ENCODE measurements at regions not wholly inside any gene's neighbourhood (a gene's known extent, or its start where the extent isn't known, plus 50 kb on each side); places are given as distances from the start of the nearest gene placed in this dataset.

DNA sequence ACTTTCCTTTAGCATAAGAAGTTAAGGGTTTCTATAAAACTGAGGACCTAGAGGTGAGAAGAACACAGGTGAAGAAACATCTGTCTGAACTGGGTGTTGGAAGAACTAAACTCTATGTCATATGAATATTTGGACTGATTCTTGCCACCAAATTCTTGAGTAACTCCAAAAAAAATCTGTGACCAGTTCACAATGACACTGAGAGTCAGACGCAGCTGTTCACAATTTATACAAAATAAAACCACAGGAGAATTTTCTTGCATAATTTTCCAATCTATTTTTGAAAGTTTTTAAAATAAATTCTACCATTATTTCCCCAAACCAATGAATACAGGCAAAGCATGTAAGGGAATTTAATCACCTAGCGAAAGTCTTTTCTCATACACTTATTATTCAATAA lies 148.1 kb upstream of the TCF21 start:
- peaks cover 17% of the 10 kb centered on the region for H3K4me1 Mint-ChIP-seq (ENCODE audit: low read depth)
- no peak overlapping the region for H3K27ac Mint-ChIP-seq (ENCODE audit: unreplicated experiment)
- no peak for DNase-seq (ENCODE audit: low spot score)
- TF ChIP-seq, protein P1, sequence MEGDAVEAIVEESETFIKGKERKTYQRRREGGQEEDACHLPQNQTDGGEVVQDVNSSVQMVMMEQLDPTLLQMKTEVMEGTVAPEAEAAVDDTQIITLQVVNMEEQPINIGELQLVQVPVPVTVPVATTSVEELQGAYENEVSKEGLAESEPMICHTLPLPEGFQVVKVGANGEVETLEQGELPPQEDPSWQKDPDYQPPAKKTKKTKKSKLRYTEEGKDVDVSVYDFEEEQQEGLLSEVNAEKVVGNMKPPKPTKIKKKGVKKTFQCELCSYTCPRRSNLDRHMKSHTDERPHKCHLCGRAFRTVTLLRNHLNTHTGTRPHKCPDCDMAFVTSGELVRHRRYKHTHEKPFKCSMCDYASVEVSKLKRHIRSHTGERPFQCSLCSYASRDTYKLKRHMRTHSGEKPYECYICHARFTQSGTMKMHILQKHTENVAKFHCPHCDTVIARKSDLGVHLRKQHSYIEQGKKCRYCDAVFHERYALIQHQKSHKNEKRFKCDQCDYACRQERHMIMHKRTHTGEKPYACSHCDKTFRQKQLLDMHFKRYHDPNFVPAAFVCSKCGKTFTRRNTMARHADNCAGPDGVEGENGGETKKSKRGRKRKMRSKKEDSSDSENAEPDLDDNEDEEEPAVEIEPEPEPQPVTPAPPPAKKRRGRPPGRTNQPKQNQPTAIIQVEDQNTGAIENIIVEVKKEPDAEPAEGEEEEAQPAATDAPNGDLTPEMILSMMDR (IDR thresholded peaks at IDR 0.05): no peak
- H3K9me3 Mint-ChIP-seq (ENCODE audit: low read depth): no peaks in the 10 kb centered on the region
- no peaks in the 10 kb centered on the region for H3K36me3 Mint-ChIP-seq (ENCODE audit: low read depth)
- no peak overlapping the region for H3K4me3 Mint-ChIP-seq (ENCODE audit: unreplicated experiment)
- H3K27me3 Mint-ChIP-seq (ENCODE audit: low read depth): no peaks in the 10 kb centered on the region

DNA sequence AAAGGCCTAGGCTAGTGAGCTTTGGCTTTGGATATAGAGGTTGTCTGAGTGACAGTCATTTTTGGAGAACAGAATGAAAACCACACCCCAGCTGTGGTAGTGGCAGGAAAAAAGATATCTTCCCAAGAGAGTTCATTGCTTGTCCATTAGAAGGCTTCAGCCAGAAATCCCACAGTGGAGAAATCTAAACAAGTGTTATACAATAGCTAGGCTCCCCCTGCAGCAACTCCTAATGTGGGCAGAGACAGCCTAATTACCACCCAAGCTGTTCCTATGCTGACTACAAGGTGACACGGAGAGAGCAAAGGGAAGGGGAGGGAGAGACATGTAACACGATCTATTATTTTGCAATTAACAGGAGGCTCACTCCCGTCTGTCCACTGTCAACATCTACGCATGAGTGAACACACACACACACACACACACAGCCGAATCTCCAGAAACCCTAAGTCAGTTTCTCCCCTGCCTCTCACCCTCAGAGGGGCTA lies 147.5 kb upstream of the TCF21 start:
- H3K4me1 Mint-ChIP-seq (ENCODE audit: low read depth): peaks cover 17% of the 10 kb centered on the region

DNA sequence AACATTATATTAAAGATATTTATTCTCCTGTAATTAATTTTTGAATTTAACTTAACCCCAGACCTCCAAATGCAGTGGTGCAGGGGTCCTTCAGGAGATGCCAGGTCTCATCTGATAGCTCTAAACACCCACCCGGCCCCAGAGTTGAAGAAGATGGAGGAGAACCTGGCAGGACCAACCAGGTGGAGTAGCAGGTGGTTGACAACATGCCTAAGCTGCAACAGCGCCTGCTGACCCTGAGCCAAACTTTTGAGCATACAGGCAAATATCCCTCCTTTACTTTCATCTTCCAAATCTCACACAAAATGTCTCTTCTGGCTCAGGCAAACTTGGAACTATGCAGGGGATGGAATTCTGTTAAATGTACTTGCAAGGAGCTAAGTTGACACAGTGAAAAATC lies 145.3 kb upstream of the TCF21 start:
- H3K4me3 Mint-ChIP-seq (ENCODE audit: unreplicated experiment): no peak overlapping the region
- peaks cover 17% of the 10 kb centered on the region for H3K4me1 Mint-ChIP-seq (ENCODE audit: low read depth)
- no peaks in the 10 kb centered on the region for H3K27me3 Mint-ChIP-seq (ENCODE audit: low read depth)
- TF ChIP-seq, protein P1 (IDR thresholded peaks at IDR 0.05): no peak
- no peak for DNase-seq (ENCODE audit: low spot score)
- no peaks in the 10 kb centered on the region for H3K36me3 Mint-ChIP-seq (ENCODE audit: low read depth)
- H3K9me3 Mint-ChIP-seq (ENCODE audit: low read depth): no peaks in the 10 kb centered on the region
- H3K27ac Mint-ChIP-seq (ENCODE audit: unreplicated experiment): no peak overlapping the region

More for the DNA sequence above, 147.5 kb upstream of the TCF21 start:
- Mint-ChIP-seq H3K4me3 (ENCODE audit: unreplicated experiment) (no peak overlapping the region), H3K27me3 (ENCODE audit: low read depth) (no peaks in the 10 kb centered on the region), H3K27ac (ENCODE audit: unreplicated experiment) (no peak overlapping the region), H3K9me3 (ENCODE audit: low read depth) (no peaks in the 10 kb centered on the region), H3K36me3 (ENCODE audit: low read depth) (no peaks in the 10 kb centered on the region)
- DNase-seq (ENCODE audit: low spot score): no peak
- TF ChIP-seq, protein P1 (IDR thresholded peaks at IDR 0.05): no peak

GRCh38 chr6:133746417-133746770 lies 142.5 kb upstream of the TCF21 start:
- TF ChIP-seq, protein P1 (IDR thresholded peaks at IDR 0.05): no peak
- Mint-ChIP-seq H3K36me3 (ENCODE audit: low read depth) (no peaks in the 10 kb centered on the region), H3K4me1 (ENCODE audit: low read depth) (peaks cover 11% of the 10 kb centered on the region), H3K4me3 (ENCODE audit: unreplicated experiment) (no peak overlapping the region), H3K27me3 (ENCODE audit: low read depth) (no peaks in the 10 kb centered on the region), H3K27ac (ENCODE audit: unreplicated experiment) (no peak overlapping the region), H3K9me3 (ENCODE audit: low read depth) (no peaks in the 10 kb centered on the region)
- no peak for DNase-seq (ENCODE audit: low spot score)

DNA sequence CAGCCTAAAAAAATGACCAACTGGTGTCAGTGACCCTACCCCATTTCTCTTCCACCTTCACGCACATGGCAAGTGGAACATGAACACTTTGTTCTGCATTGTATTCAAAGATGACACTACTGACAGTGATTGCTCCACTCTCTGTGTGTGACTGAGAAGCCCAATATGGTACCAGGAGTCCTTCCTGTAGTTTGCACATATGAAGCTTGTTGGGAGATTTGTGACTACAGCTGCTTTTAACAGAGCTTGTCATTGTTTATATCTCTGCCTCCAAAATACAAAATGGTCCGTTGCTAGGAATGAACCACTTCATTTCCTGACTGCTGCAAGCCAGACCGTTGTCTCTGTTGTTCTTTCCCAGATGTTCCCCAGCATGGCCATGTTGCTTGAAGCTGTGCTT lies 140.3 kb upstream of the TCF21 start:
- H3K27me3 Mint-ChIP-seq (ENCODE audit: low read depth): no peaks in the 10 kb centered on the region
- H3K27ac Mint-ChIP-seq (ENCODE audit: unreplicated experiment): no peak overlapping the region
- no peaks in the 10 kb centered on the region for H3K9me3 Mint-ChIP-seq (ENCODE audit: low read depth)
- H3K4me1 Mint-ChIP-seq (ENCODE audit: low read depth): peaks cover 30% of the 10 kb centered on the region
- DNase-seq (ENCODE audit: low spot score): no peak
- H3K36me3 Mint-ChIP-seq (ENCODE audit: low read depth): no peaks in the 10 kb centered on the region
- TF ChIP-seq, protein P1 (IDR thresholded peaks at IDR 0.05): no peak
- no peak overlapping the region for H3K4me3 Mint-ChIP-seq (ENCODE audit: unreplicated experiment)
